T follicular helper cell (primary cell): ENCODE measurements at regions not wholly inside any gene's neighbourhood (a gene's known extent, or its start where the extent isn't known, plus 50 kb on each side); places are given as distances from the start of the nearest gene placed in this dataset.

ENCODE experiments used
- DNase-seq: peaks from one replicate; pipeline ENCODE4 v3.0.0-alpha.2; 2020; ENCODE audit warnings: low read depth

GRCh38 chr2:71891719-71892422 lies 255.8 kb downstream of the CYP26B1 start:
- DNase-seq = no peak

- no peak for DNase-seq
Observed at GRCh38 chr2:71891155-71891554, 256.5 kb downstream of the CYP26B1 start.

DNA sequence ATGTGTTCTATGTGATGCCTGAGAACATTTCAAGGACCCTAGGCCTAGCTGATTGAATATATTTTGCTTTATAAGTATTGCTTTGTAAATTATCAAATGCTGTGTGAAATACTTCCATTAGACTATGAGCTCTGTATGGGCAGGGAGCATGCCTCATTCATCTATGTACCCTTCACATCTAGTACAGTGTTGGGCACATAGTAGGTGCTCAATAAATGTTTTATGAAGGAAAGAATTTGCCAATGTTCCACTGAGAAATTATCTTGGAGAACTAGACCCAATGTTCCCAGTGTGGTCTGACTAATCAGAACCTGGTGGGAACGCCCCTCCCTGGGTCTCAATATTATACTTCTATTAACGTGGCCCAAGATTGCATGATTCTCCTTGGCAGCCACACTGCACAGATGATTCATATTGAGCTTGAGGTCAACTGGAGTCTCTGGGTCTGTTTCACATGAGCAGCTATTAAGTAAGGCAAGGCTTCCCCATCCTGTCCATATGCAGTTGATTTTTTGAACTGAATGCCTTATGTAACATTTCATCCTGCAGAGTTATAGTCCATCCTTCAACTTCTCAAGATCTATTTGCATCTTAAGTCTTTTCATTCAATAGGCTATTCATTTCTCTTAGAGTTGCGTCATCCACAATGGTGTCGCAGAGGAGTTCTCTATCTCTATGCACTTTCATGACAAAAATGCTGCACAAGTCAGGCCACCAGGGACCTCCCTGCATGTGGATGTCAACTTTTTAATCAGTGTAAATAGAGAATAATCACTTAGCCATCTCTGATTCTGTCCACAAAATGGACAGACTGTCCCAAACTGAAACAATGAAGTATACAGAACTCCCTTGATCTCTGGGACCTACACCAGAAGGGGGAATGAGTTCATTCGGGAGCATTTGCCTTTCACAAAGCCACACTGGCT lies 257.6 kb downstream of the CYP26B1 start:
- DNase-seq = no peak

DNA sequence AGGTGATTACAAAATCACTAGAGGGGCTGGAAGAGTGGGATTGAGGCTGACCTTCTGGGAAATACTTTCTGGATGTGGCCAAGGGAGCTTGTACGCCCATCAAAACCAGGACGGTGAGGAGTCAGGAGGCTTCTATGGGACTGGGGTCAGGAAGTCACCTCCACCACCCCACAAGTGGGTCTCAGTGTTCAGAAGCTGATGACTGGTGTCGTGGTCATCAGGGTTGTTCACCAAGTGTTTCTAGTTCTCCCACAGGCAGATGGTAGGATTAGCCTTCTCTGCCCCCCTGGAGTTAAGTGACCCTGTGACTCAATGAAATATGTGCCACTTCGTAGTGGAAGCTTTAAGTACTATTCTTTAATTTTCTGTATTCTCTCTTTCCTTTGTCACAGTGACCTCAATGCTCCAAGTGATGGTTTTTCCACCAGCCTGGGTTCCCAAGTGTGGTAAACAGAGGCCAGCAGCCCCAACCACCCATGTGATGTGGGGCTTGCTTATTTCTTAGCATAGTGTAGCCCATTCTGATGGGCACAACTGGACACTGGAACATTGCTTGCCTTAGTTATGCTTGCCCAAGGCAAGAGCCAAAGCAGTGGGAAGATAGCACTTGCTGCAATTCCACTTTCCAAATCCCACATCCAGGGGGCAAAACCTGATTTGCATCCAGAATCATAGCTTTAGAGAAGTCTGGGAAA lies 258.8 kb downstream of the CYP26B1 start:
- DNase-seq = no peak

DNA sequence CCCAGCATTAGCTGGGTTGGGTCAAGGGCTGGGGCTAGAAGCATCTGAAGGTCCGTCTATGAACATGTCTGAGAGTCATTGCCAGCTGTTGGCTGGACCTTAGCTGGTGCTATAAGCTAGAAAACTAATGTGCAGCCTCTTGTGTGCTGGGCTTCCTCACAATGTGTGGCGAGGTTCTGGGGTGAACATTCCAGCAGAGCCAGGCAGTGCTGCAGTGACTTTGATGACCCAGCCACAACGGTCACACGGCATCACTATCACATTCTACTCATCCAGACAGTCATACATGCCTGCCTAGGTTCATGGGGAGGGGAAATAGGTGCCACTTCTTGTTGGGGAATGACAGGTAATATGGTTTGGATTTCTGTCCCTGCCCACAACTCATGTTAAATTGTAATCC lies 260.5 kb downstream of the CYP26B1 start:
- DNase-seq = no peak

DNA sequence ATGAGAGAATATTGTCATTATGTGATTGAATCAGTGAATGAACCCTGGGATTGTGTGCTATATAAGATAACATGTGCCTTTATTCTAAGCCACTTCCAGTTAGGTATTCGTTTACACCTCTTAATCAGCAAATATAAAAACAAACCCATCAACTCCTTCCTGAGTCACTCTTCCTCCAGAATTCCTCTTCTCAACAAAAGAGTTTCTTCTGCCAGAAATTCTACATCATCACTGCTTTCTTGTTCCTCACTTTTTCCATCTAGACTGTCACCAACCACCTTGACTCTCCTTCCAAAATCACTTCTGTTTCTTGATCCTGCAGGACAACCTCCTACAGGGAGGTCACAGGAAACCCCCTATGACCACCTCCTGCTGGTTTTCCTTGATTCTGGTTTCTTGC lies 261.4 kb downstream of the CYP26B1 start:
- DNase-seq = no peak

DNA sequence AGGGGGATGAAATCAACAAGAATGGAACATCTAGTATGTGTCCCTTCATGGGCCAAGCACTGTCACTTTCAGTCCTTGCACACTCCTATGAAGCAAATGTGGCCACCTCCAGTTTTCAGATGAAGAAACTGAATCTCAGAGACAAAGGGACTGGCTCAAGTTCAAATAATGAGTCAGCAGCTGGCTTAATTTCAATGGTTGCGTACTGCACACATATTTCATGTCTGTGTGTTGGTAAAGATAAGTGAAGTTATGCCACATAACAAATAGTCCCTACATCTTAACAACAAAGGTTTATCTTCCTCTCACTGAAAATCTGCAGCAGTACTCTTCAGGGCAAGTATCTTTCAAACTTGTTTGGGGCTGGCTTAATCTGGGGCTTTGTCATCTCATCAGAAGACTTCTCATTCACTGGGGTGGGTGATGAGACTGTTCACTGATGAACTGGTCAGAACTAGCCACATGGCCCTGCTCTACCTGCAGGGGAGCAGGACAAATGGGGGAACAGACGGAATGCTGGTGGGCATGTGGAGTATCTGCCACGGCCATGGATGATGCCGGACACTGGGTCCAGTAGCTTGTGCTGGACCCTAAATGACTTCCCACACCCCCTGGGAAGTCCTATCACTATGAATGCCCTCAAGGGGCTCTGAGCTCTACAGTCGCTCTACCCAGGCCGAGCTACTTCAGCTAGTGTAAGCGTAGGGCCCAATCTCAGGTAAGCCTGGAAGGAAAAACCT lies 263.2 kb downstream of the CYP26B1 start:
- DNase-seq = no peak

DNA sequence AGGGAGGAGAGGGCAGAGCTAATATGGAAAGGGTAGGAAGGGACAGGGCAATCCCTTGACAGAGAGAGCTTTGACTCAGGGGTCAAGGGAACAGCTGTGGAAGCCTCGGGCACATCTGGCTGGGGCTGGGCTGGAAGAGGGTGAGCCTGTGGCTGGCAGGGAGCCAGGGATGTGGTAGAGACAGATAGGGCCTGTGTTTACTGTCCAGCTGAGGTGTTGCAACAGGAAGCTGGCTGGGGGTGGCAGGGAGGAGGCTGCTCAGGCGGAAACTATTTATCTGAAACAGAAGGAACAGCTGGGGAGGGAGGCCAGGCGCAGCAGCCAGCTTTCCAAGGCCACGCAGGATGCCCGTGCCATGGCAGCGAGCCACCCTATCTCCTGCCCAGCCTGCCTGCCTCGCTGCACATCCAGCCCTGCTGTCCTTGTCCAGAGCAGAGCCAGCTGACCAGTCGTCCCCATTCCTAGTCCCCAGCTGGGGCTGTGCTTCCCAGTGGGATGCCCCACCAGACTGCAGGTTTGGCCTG lies 264.7 kb downstream of the CYP26B1 start:
- DNase-seq = no peak

GRCh38 chr2:71882236-71882946 lies 265.3 kb downstream of the CYP26B1 start:
- DNase-seq = no peak

DNA sequence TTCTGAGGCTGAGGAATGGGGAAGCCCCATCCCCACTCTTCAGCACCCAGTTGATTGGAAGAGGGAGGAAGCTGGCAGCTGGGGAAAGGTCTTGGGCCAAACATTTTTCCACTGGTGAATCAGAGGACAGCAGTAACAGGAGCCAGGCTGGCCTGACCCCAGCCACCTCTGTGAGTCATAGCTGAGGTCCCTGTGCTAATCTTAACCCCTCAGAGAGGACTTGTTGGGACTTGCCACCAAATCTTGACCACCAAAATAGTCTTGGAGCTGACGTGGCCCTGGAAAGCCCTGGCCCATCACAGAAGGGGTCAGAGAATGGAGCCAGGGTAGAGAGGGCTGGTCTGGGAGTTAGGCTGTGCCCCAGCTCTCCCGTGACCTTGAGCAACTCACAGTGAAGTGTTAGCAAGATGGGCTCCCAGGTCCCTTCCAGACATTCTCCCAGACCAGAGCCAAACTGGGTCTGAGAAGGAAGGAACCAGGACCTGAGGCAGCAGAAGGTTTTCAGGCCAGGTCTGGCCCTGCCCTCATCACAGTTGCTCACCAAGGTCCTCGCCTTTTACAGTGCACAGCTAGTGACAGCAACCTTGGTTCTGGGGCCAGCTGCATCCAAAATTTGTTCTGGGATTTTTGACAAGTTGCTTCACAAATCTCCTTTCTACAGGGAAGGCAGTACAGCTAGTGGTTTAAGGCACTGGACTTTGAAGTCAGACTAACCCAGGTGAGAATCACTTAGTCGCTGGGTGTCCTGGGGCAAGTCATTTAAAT lies 266.6 kb downstream of the CYP26B1 start:
- DNase-seq = no peak

DNA sequence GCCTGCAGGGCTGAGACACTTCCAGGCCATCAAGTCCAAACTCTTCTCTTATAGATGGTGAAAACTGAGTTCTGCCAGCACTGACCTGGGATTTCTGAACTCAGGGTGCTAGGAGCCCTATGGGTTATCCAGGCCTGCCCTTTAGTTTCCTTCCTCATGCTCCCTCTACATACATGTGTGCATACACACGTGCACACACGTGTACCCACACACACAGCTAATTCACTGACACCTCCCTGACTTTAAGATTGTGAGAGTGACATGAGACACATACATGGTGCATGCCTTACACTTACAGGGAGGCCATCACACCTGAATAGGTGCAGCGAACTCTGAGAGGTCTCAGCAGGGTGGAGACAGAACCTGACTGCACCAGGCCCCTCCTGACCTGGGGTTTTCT lies 267.4 kb downstream of the CYP26B1 start:
- no peak for DNase-seq

DNA sequence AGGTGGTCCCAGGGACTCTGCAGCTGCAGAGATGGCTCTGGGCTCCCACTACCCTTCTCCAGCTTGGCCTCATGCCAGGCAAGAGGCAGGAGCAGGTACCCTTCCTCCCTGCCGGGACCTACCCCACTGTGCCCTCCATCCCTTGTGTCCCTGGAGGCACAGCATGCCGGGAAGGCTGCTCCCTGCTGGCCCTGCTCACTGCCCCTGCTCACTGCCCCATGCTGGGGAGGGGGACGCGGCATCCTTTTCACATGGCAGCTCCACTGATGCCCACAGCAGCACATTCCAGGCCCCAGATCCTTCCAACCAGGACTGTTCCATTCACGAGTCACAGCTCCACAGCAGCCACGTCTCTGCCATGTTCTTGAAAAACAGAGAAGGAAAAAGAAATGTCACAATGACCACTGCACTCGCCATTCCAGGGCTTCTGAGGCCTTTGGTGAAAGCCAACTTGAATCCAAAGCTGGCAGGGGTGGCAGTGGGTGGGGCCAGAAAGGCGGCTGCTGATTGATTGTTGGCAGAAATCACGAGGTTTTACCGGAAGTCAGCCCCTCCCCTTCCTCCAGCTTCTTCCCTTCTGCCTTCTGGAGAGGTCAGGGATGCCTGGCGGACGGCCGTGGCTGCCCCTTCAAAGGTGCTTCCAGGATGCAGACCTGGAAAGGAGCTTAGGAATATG lies 268.0 kb downstream of the CYP26B1 start:
- DNase-seq = no peak

DNA sequence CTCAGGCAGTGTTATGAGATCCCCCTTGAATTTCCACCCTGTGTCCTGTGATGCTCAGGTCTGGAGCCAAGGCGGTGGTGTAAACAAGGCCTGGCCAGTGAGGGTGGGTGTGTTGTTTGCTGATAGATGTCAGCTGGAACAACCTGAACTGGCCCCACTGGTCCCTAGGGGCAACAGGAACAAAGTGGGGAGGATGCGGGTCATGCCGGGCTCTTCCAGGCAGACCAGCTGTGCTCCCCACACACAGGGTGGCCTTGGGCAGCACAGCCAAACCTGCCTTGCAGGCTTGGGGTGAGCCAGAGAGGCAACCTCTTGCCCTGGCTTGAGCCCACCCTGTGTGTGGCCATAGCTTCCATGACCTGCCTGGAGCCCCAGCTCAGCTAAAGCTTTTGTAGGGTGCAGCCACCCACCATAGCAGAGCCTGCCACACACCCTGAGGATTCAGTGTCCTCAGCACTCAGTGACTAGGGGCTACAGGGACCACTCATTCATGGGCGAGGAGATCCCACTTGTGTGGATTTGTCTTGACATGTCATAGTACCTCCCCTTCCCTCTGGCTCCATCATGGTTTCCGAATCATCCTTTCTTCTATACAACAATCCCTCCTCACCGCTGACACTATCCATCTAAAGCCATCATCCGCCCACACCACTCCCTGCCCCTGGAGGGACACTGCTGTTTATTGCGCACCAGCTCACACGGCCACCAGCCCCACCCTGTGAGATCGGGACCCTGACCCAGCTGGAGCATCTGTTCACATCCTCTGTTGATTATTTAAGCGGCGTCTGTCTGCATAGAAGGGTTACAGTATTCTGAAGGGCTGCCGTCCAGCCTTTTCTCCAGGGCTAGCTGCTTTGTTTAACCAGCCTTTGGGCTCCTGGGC lies 268.8 kb downstream of the CYP26B1 start:
- no peak for DNase-seq

GRCh38 chr2:71877636-71878035 lies 270.0 kb downstream of the CYP26B1 start:
- no peak for DNase-seq

GRCh38 chr2:71876542-71877451 lies 270.9 kb downstream of the CYP26B1 start:
- no peak for DNase-seq

DNA sequence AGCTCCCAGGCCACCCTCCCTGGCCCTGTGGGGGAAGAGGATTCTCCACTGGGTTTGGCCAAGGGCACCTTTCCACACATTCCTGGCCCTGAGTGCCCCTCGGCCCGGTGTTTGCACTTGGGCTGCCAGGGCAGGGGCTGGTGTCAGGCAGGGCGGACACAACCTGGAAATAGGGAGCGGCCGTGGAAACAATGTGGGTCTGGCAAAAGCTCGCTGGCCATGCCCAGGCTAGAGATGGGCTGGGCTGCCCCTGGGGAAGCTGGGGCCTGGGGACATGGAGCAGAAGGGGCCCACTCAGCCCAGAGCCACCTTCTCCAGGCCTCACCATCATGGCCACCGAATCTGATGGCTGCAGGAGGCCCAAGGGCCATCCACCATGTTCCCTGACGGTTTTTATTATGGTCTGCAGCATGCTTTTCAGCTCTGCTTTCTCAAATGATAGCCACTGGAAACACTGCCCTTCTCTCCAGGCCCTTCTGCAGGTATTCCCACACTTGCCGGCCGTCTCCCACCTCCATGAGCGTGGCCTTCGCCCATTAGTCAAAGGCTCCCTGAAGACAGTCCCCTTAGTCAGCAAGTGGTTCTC lies 275.1 kb downstream of the CYP26B1 start:
- no peak for DNase-seq

DNA sequence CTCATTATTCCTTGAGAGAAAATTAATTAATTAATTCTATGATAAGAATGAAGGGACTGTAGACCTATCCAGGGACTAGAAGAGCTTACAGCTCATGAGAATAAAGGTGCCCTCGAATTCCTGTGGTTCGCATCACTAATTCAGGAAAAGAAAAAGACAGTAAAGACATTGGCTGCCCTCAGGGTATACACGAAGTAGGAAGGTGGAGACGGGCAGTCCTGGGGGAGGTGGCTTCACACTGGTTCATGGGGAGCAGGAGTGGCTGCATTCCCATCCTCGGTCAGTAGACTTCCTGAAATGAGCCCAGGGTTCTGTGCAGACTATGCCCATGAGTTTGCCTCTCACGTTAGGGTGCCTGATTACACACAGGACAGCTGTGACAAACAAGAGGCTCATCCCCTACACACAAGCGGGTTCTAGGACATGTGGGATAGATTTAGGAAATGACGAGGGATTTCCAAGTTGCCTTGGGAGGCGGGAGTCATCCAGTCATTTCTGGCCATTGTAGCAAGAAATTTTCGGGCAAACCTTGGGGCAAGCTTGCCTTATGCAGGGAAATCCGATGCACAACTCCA lies 282.2 kb downstream of the CYP26B1 start:
- no peak for DNase-seq
